ENCODE measurements at regions not wholly inside any gene's neighbourhood (a gene's known extent, or its start where the extent isn't known, plus 50 kb on each side); places are given as distances from the start of the nearest gene placed in this dataset.

DNA sequence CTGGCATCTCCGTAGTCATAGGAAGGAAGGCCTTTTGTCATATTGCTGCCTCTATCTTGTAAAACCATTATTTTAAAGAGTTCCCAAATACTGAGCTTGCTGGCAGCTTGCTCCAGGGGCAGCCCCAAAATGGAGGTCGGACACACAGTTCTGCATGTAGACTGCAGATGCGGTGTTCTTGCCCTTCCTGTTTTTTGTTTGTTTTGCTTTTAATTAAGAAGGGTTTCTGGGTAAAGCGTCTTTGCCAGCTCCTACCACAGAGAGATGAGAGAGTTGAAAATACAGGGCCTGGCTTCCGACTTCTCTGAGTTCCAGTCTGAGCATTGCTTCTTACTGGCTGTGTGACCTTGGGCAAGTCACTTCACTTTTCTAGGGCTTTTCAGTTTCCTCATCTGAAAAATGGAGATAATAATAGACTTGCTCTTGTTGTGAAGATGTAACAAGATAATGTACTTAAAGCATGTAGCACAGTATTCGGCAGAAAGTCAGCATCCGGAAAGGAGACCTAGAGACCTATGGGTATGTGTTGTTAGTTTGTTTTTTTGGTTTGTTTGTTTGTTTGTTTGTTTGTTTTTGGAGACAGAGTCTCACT is 67.8 kb upstream of the GSE1 start:
- intact Hi-C loops (cut with DNase I; ENCODE audit: low total_unique reads) = no loop called here
- no peak overlapping the region for H3K4me3 ChIP-seq (ENCODE audit: low read depth, poor library complexity, severe bottlenecking)
- WGBS, 2 donors = 85 to 86% methylated on average over 7 of the region's 7 CpGs
- TF ChIP-seq, protein P1, sequence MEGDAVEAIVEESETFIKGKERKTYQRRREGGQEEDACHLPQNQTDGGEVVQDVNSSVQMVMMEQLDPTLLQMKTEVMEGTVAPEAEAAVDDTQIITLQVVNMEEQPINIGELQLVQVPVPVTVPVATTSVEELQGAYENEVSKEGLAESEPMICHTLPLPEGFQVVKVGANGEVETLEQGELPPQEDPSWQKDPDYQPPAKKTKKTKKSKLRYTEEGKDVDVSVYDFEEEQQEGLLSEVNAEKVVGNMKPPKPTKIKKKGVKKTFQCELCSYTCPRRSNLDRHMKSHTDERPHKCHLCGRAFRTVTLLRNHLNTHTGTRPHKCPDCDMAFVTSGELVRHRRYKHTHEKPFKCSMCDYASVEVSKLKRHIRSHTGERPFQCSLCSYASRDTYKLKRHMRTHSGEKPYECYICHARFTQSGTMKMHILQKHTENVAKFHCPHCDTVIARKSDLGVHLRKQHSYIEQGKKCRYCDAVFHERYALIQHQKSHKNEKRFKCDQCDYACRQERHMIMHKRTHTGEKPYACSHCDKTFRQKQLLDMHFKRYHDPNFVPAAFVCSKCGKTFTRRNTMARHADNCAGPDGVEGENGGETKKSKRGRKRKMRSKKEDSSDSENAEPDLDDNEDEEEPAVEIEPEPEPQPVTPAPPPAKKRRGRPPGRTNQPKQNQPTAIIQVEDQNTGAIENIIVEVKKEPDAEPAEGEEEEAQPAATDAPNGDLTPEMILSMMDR (IDR thresholded peaks at IDR 0.05) = no peak
- no peak for TF ChIP-seq POLR2A (IDR thresholded peaks at IDR 0.05)
- DNase-seq (ENCODE audit: low spot score in 2 of 2) = no peak

DNA sequence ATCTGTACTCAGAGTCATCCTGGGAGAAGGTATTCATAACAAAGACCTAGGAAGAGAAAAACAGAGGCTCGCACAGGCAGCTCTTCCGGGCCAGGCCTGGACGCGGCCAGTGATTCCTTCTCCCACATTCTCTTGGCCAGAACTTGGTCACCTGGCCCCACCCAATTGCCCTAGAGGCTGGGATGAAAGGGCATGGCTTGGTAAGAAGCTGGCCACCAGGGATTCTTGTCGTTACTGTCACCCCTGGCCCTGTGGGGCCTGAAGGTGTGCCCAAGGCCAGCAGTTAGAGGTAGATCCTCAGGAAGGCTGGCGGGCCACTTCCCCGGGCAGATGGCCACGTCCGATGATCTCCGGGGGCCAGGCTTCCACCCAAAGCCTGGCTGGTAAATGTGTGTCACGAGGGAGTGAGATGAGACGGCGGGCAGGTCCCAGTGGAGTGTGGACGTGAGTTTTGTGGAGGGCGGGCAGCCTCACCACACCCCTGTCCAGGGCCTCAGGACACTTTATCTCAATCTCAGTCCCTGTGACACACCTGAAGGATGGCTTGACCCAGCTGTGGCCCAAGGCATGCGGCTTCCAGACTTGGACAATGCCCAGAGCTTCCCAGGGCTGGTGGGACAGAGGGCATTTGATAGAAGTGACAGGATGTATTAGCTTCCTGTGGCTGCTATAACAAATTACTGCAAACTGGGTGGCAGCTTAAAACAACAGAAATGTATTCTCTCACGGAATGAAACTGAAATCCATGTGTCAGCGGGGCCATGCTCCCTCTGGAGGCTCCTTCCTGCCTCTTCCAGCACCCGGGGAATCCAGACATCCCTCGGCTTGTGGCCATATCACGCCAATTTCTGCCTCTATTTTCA is 66.3 kb upstream of the GSE1 start:
- intact Hi-C loops (cut with DNase I; ENCODE audit: low total_unique reads) = no loop called here
- no peak for DNase-seq (ENCODE audit: low spot score in 2 of 2)
- TF ChIP-seq, protein P1 (IDR thresholded peaks at IDR 0.05) = no peak
- TF ChIP-seq POLR2A (IDR thresholded peaks at IDR 0.05) = no peak
- no peak overlapping the region for H3K4me3 ChIP-seq (ENCODE audit: low read depth, poor library complexity, severe bottlenecking)
- WGBS, 2 donors = 87 to 92% methylated on average over 21 of the region's 21 CpGs

DNA sequence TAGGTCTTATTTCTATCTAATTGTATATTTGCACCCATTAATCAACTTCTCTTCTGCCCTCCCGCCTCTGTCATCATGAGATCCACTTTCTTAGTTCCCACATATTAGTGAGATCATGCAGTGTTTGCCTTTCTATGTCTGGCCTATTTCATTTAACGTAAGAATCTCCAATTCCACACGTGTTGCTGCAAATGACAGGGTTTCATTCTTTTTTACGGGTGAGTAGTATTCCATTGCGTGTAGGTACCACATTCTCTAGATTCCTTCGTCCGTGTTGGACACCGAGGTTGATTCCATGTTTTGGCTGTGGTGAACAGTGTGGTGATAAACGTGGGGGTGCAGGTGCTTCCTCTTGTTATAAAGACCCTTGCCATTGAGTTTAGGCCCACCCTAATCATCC is 64.7 kb upstream of the GSE1 start:
- intact Hi-C loops (cut with DNase I; ENCODE audit: low total_unique reads) = no loop called here
- TF ChIP-seq, protein P1 (IDR thresholded peaks at IDR 0.05) = no peak
- no peak for TF ChIP-seq POLR2A (IDR thresholded peaks at IDR 0.05)
- 95 to 97% methylated on average over 9 of the region's 9 CpGs for WGBS, 2 donors
- no peak overlapping the region for H3K4me3 ChIP-seq (ENCODE audit: low read depth, poor library complexity, severe bottlenecking)
- no peak for DNase-seq (ENCODE audit: low spot score in 2 of 2)

DNA sequence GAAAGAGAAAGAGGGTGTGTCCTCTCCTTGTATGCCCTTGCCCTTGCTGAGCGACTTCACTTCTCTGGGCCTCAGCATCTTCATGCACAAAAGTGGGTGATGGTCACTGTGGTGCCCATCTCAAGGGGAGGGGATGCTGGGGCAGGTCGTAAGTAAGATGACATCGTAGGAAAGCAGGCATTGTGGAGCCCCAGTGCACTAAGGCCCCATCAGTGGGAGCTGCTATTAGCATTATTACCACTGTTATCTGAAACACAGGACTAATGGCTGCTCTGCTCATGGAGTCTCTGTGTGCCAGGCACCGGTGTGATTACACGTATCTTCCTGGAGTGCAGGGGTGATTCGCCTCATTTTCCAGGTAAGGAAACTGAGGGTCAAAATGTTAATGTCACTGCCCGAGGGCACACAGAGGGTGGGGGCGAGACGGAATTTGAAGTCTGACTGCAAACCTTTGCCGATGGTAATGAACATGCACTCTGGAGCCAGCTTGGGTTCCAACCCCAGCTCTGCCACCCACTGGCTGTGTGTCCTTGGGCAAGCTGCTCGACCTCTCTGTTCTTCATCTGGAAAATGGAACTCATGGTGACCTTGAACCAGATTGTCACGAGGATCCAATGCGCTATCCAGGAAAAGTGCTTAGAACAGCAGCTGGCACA is 63.2 kb upstream of the GSE1 start:
- DNase-seq (ENCODE audit: low spot score in 2 of 2) = no peak
- TF ChIP-seq, protein P1 (IDR thresholded peaks at IDR 0.05) = no peak
- no peak for TF ChIP-seq POLR2A (IDR thresholded peaks at IDR 0.05)
- intact Hi-C loops (cut with DNase I; ENCODE audit: low total_unique reads) = no loop called here
- H3K4me3 ChIP-seq (ENCODE audit: low read depth, poor library complexity, severe bottlenecking) = no peak overlapping the region
- WGBS, 2 donors = 69 to 78% methylated on average over 13 of the region's 13 CpGs

DNA sequence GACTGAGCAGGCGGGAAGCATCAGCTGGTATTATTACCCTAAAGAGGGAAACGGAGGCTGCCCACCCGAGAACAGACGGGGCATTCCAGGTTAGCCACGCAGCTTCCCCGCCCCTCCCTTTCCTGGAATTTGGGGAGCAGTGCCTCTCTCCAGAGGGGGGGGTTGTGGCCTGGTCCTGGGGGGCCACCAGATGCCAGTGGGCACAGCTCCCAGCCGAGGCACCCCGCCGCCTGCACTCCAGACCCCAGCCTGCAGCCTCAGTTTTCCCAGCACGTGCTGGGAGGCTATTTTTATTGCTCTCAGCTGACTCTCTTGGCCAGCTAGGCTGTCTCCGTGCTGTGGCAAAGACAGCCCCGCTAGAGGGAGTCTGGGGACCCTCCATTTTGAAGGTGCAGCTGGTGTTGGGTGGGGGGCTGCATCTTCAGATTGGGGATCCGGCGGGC is 62.7 kb upstream of the GSE1 start:
- WGBS, 2 donors = 79 to 83% methylated on average over 11 to 14 of the region's 14 CpGs
- DNase-seq (ENCODE audit: low spot score in 2 of 2) = no peak
- no peak for TF ChIP-seq POLR2A (IDR thresholded peaks at IDR 0.05)
- TF ChIP-seq, protein P1 (IDR thresholded peaks at IDR 0.05) = no peak
- no peak overlapping the region for H3K4me3 ChIP-seq (ENCODE audit: low read depth, poor library complexity, severe bottlenecking)
- intact Hi-C loops (cut with DNase I; ENCODE audit: low total_unique reads) = no loop called here

Measured in lower leg skin (tissue), 4 donors.